Panc1 (cell line): ENCODE measurements at regions not wholly inside any gene's neighbourhood (a gene's known extent, or its start where the extent isn't known, plus 50 kb on each side); places are given as distances from the start of the nearest gene placed in this dataset.

ENCODE experiments used
- ATAC-seq: fragments of 200-7000 bp; cut with Tn5 transposase; 2 replicates; pipeline ENCODE4 v1.9.1; 2020; ENCODE audit warnings: mild to moderate bottlenecking, moderate library complexity
- BruUV-seq: library from RNA; stranded (reverse); fragments of 400-500 nt; replicated peaks from 2 replicates; lab custom pipeline; 2021; lab: Mats Ljungman, UMichigan
- CTCF ChIA-PET: fragments of 300-600 bp; sonication (Branson Sonifier 250); formaldehyde crosslinking; loops from one replicate; lab custom pipeline; 2022; ENCODE audit warnings: antibody characterized with exemption; lab: Charles Lee
- POLR2A ChIA-PET: fragments of 300-600 bp; sonication (Branson Sonifier 250); formaldehyde crosslinking; loops from one replicate; lab custom pipeline; 2022; ENCODE audit warnings: antibody characterized with exemption; lab: Charles Lee
- DNase-seq: peaks from one replicate; pipeline ENCODE4 v3.0.0-alpha.2; 2010; ENCODE audit warnings: low read depth, low spot score
- H3K27ac ChIP-seq: 2 replicates; pipeline ENCODE4 v1.5.1; 2011; ENCODE audit warnings: mild to moderate bottlenecking, low read length, inconsistent platforms
- H3K27me3 ChIP-seq: fragments of 200-500 bp; sonication (Bioruptor generic); 2 replicates; pipeline ENCODE4 v1.6.0; 2014; ENCODE audit warnings: low read length, inconsistent platforms; ENCODE audit not compliant: control insufficient read depth, insufficient read depth
- H3K36me3 ChIP-seq: fragments of 200-500 bp; sonication (Bioruptor generic); 2 replicates; pipeline ENCODE4 v1.5.1; 2014; ENCODE audit warnings: inconsistent platforms, mild to moderate bottlenecking, low read length, moderate library complexity; ENCODE audit not compliant: control insufficient read depth, insufficient read depth
- H3K4me1 ChIP-seq: 2 replicates; pipeline ENCODE4 v1.5.1; 2011; ENCODE audit warnings: inconsistent platforms, mild to moderate bottlenecking, low read length, moderate library complexity; ENCODE audit not compliant: control insufficient read depth, insufficient read depth
- H3K4me3 ChIP-seq, 2 experiments: 2 replicates each; pipeline ENCODE4 v1.5.1; 2011 to 2012; ENCODE audit warnings: low read depth in 2 of 2, low read length in 2 of 2, mild to moderate bottlenecking in 2 of 2, inconsistent platforms in 1 of 2, moderate library complexity in 1 of 2
- H3K9me3 ChIP-seq: fragments of 200-500 bp; sonication (Bioruptor generic); 2 replicates; pipeline ENCODE4 v1.5.1; 2014; ENCODE audit warnings: low read depth, mild to moderate bottlenecking, inconsistent platforms, low read length, moderate library complexity; ENCODE audit not compliant: control insufficient read depth, insufficient read depth
- POLR2AphosphoS5 ChIP-seq: IDR thresholded peaks from 2 replicates; pipeline ENCODE4 v1.6.1; 2012; ENCODE audit warnings: mild to moderate bottlenecking, low read depth, low read length, moderate library complexity
- SIN3A ChIP-seq: IDR thresholded peaks from 2 replicates; pipeline ENCODE4 v1.6.1; 2012; ENCODE audit warnings: low read depth, mild to moderate bottlenecking, low read length, moderate library complexity, borderline replicate concordance; ENCODE audit not compliant: insufficient read depth
- TCF7L2 ChIP-seq: IDR thresholded peaks from 2 replicates; pipeline ENCODE4 v1.6.1; 2011; ENCODE audit warnings: mild to moderate bottlenecking, low read depth, low read length, inconsistent platforms
- in situ Hi-C: cut with HindIII; loops from 2 replicates; pipeline ENCODE4 v1.10.0; 2016; ENCODE audit warnings: low sequenced_read_pairs, low pct_unique_long_range_greater_than_20kb
- intact Hi-C: fragments of 100-400 bp; cut with micrococcal nuclease; formaldehyde crosslinking; loops from one replicate; pipeline ENCODE4 v1.10.0; 2022; ENCODE audit not compliant: unreplicated experiment
- TF ChIP-seq, protein P1 (sequence below): fragments of 450-650 bp; IDR thresholded peaks from 2 replicates; pipeline ENCODE4 v1.5.1; 2017; ENCODE audit warnings: mild to moderate bottlenecking
- TF ChIP-seq, protein P2 (sequence below), 2 experiments: IDR thresholded peaks; 2 replicates each; pipeline ENCODE4 v1.6.1; 2011 to 2012; ENCODE audit warnings: low read depth in 2 of 2, control low read depth in 1 of 2, low read length in 1 of 2, mild to moderate bottlenecking in 1 of 2, moderate library complexity in 1 of 2; ENCODE audit not compliant: insufficient read depth in 1 of 2

DNA sequence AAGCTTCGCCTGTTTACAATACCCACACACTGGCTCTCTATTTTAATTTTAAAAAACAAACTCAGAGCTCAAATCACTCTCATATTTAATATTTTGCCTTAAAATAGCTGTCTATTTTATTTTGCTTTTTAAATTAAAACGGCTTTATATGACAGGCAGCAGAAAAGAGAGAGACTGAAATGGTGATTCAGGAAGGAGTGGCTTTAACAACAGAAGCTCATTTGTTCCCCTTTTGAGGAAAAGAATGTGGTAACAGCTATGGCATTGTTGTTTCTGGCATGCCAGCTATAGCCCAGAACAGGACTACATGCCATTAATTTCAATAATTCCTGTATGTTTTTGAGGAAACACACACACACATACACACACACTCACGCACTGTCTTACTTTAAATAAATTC, 234.2 kb upstream of the PTBP2 start:
- BruUV-seq: no TSS peak
- Histone ChIP-seq H3K36me3 (no peaks in the 10 kb centered on the region), H3K9me3 (no peaks in the 10 kb centered on the region), H3K4me1 (no peaks in the 10 kb centered on the region), H3K27ac (no peak overlapping the region), H3K4me3 (no peak overlapping the region), H3K27me3 (no peaks in the 10 kb centered on the region)
- DNase-seq (no peak), ATAC-seq (no peak)
- intact Hi-C loops: no loop called here
- POLR2A ChIA-PET: interaction anchor here (0.6 kb wide), 2 partner anchors 882 to 1836 kb away, joined by 3 to 4 read pairs; no protein-coding TSS in a partner anchor
- in situ Hi-C loops: no loop called here
- CTCF ChIA-PET: no interaction called here
- no peak for TF ChIP-seq POLR2AphosphoS5
- TF ChIP-seq, protein P1, sequence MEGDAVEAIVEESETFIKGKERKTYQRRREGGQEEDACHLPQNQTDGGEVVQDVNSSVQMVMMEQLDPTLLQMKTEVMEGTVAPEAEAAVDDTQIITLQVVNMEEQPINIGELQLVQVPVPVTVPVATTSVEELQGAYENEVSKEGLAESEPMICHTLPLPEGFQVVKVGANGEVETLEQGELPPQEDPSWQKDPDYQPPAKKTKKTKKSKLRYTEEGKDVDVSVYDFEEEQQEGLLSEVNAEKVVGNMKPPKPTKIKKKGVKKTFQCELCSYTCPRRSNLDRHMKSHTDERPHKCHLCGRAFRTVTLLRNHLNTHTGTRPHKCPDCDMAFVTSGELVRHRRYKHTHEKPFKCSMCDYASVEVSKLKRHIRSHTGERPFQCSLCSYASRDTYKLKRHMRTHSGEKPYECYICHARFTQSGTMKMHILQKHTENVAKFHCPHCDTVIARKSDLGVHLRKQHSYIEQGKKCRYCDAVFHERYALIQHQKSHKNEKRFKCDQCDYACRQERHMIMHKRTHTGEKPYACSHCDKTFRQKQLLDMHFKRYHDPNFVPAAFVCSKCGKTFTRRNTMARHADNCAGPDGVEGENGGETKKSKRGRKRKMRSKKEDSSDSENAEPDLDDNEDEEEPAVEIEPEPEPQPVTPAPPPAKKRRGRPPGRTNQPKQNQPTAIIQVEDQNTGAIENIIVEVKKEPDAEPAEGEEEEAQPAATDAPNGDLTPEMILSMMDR: no peak
- TF ChIP-seq TCF7L2: no peak
- no peak for TF ChIP-seq SIN3A
- TF ChIP-seq, protein P2, sequence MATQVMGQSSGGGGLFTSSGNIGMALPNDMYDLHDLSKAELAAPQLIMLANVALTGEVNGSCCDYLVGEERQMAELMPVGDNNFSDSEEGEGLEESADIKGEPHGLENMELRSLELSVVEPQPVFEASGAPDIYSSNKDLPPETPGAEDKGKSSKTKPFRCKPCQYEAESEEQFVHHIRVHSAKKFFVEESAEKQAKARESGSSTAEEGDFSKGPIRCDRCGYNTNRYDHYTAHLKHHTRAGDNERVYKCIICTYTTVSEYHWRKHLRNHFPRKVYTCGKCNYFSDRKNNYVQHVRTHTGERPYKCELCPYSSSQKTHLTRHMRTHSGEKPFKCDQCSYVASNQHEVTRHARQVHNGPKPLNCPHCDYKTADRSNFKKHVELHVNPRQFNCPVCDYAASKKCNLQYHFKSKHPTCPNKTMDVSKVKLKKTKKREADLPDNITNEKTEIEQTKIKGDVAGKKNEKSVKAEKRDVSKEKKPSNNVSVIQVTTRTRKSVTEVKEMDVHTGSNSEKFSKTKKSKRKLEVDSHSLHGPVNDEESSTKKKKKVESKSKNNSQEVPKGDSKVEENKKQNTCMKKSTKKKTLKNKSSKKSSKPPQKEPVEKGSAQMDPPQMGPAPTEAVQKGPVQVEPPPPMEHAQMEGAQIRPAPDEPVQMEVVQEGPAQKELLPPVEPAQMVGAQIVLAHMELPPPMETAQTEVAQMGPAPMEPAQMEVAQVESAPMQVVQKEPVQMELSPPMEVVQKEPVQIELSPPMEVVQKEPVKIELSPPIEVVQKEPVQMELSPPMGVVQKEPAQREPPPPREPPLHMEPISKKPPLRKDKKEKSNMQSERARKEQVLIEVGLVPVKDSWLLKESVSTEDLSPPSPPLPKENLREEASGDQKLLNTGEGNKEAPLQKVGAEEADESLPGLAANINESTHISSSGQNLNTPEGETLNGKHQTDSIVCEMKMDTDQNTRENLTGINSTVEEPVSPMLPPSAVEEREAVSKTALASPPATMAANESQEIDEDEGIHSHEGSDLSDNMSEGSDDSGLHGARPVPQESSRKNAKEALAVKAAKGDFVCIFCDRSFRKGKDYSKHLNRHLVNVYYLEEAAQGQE (IDR thresholded peaks at IDR 0.05; ENCODE audit: insufficient read depth in 1 of 2, low read depth in 2 of 2, low read length in 1 of 2): no peak

DNA sequence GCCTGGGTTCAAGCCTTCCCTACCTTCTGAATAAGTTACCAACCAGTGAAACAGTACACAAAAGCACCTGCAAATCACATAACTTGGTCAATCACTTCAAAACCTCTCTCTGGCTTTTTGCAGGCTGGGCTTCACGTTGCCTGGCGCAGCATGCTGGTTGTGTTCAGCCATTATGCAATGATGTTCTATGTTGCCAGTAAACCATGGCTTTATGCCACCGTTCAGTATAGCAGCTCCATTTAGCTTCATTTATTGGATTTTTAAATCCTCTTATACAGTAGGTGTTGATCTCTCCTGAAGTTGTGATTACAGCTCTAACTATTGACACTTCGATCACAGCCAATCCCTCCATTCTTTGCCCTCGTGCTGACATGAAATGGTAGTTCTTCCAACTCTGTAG, 233.6 kb upstream of the PTBP2 start:
- no peak for ATAC-seq
- Histone ChIP-seq H3K27me3 (no peaks in the 10 kb centered on the region), H3K27ac (no peak overlapping the region), H3K9me3 (no peaks in the 10 kb centered on the region), H3K4me3 (no peak overlapping the region), H3K4me1 (no peaks in the 10 kb centered on the region), H3K36me3 (no peaks in the 10 kb centered on the region)
- DNase-seq: no peak
- TF ChIP-seq, protein P1: no peak
- TF ChIP-seq, protein P2 (IDR thresholded peaks at IDR 0.05; ENCODE audit: insufficient read depth in 1 of 2, low read depth in 2 of 2, low read length in 1 of 2): no peak
- TF ChIP-seq SIN3A: no peak
- TF ChIP-seq TCF7L2: no peak
- no peak for TF ChIP-seq POLR2AphosphoS5
- ChIA-PET CTCF (no interaction called here), POLR2A (no interaction called here)
- intact Hi-C loops (no loop called here), in situ Hi-C loops (no loop called here)
- no TSS peak for BruUV-seq
